K562 (cell line): ENCODE measurements at regions not wholly inside any gene's neighbourhood (a gene's known extent, or its start where the extent isn't known, plus 50 kb on each side); places are given as distances from the start of the nearest gene placed in this dataset.

Experiments
- ATAC-seq: fragments of 200-7000 bp; cut with Tn5 transposase; 3 replicates; pipeline ENCODE4 v1.9.1; 2020; ENCODE audit warnings: moderate library complexity
- BruUV-seq: library from RNA; stranded (reverse); fragments of 400-500 nt; replicated peaks from 2 replicates; lab custom pipeline; 2021; lab: Mats Ljungman, UMichigan
- CTCF ChIA-PET: fragments of 300-600 bp; formaldehyde crosslinking; extraction: SDS; loops from one replicate; lab custom pipeline; 2021; ENCODE audit warnings: low intra/inter-chr PET ratio; lab: Yijun Ruan, JAX
- POLR2A ChIA-PET: fragments of 300-600, 350-650 bp; sonication (Branson Sonifier 250); formaldehyde crosslinking; extraction: SDS; loops from one replicate; lab custom pipeline; 2021; ENCODE audit warnings: antibody characterized with exemption, inconsistent platforms; lab: Yijun Ruan, JAX
- DNase-seq, 4 experiments: peaks; one replicate each; pipeline versions ENCODE4 v3.0.0 to v3.0.0-alpha.2; 2011 to 2018; ENCODE audit warnings: low spot score in 3 of 4, mixed read lengths in 3 of 4; ENCODE audit errors: extremely low read depth in 1 of 4
- FAIRE-seq: peaks from 2 replicates; lab custom pipeline; 2011; peaks lifted over from hg19 to GRCh38; lab: Jason Lieb, UNC
- H2AFZ ChIP-seq: 2 replicates; pipeline ENCODE4 v1.6.0; 2011; ENCODE audit warnings: low read depth, low read length, control low read depth, inconsistent platforms
- H3K27ac ChIP-seq: fragments of 200-600 bp; 3 replicates; pipeline ENCODE4 v1.8.0; 2011; ENCODE audit warnings: low read depth, mild to moderate bottlenecking, control low read depth, inconsistent platforms, low read length, moderate library complexity, mixed read lengths; ENCODE audit errors: extremely low read depth
- H3K27me3 ChIP-seq, 2 experiments: fragments of 300-600 bp in 1 of 2; 2 replicates in 1 of 2; 3 replicates in 1 of 2; pipeline versions ENCODE4 v1.6.0 to v1.8.0; 2011; ENCODE audit warnings: inconsistent platforms in 2 of 2, low read length in 2 of 2, mild to moderate bottlenecking in 1 of 2, mixed read lengths in 1 of 2, moderate library complexity in 1 of 2; ENCODE audit not compliant: control insufficient read depth in 2 of 2, insufficient read depth in 2 of 2
- H3K36me3 ChIP-seq: fragments of 300-600 bp; 3 replicates; pipeline ENCODE4 v1.8.0; 2011; ENCODE audit warnings: mild to moderate bottlenecking, low read length, inconsistent platforms; ENCODE audit not compliant: control insufficient read depth, insufficient read depth
- H3K4me1 ChIP-seq, 2 experiments: fragments of 200-600 bp in 1 of 2; replicated peaks in 1 of 2; 2 replicates in 1 of 2; 3 replicates in 1 of 2; pipeline versions ENCODE4 v1.5.1 to v1.8.0; 2011; ENCODE audit warnings: inconsistent platforms in 2 of 2, low read length in 2 of 2, mild to moderate bottlenecking in 1 of 2, mixed read lengths in 1 of 2, moderate library complexity in 1 of 2; ENCODE audit not compliant: control insufficient read depth in 2 of 2, insufficient read depth in 2 of 2
- H3K4me2 ChIP-seq: 2 replicates; pipeline ENCODE4 v1.6.1; 2011; ENCODE audit warnings: low read length, control low read depth, inconsistent platforms, mixed read lengths; ENCODE audit not compliant: insufficient read depth
- H3K4me3 ChIP-seq: fragments of 200-600 bp; sonication (generic), shearing (Covaris generic); 2 replicates; pipeline ENCODE4 v1.5.1; 2016; ENCODE audit warnings: control low read depth, inconsistent platforms
- H3K79me2 ChIP-seq: fragments of 200-600 bp; 3 replicates; pipeline ENCODE4 v1.8.0; 2011; ENCODE audit warnings: low read length, inconsistent platforms; ENCODE audit not compliant: control insufficient read depth, insufficient read depth
- H3K9ac ChIP-seq, 2 experiments: 2 replicates each; pipeline versions ENCODE4 v1.6.0 to v1.6.1; 2011; ENCODE audit warnings: low read depth in 2 of 2, low read length in 2 of 2, control low read depth in 1 of 2, inconsistent platforms in 1 of 2, mild to moderate bottlenecking in 1 of 2, mixed read lengths in 1 of 2; ENCODE audit not compliant: insufficient read depth in 1 of 2
- H3K9me1 ChIP-seq: one replicate; pipeline ENCODE4 v1.6.0; 2011; ENCODE audit warnings: inconsistent platforms, mild to moderate bottlenecking, low read length, moderate library complexity; ENCODE audit not compliant: control insufficient read depth, insufficient read depth
- H3K9me3 ChIP-seq: replicated peaks from 2 replicates; pipeline ENCODE4 v1.5.1; 2011; ENCODE audit warnings: low read depth, low read length, inconsistent platforms; ENCODE audit not compliant: control insufficient read depth, insufficient read depth
- H4K20me1 ChIP-seq: replicated peaks from 2 replicates; pipeline ENCODE4 v1.6.1; 2011; ENCODE audit warnings: low read length, inconsistent platforms, mixed read lengths; ENCODE audit not compliant: control insufficient read depth, insufficient read depth
- AFF1 ChIP-seq, 2 experiments: fragments of 450-650 bp; IDR thresholded peaks; 2 replicates each; pipeline ENCODE4 v1.6.1; 2018; ENCODE audit warnings: mild to moderate bottlenecking in 2 of 2, low read depth in 1 of 2; ENCODE audit not compliant: partially characterized antibody in 2 of 2
- DMBX1 ChIP-seq: fragments of 250-450 bp; sonication (Bioruptor Pico); IDR thresholded peaks from 2 replicates; pipeline ENCODE4 v1.8.0; 2022; ENCODE audit warnings: inconsistent platforms, mild to moderate bottlenecking, moderate library complexity, borderline replicate concordance
- FOXA1 ChIP-seq: fragments of 450-650 bp; IDR thresholded peaks from 2 replicates; pipeline ENCODE4 v1.6.1; 2016; ENCODE audit warnings: mild to moderate bottlenecking, borderline replicate concordance
- NR2C2 ChIP-seq, 2 experiments: fragments of 200-800 bp in 1 of 2; sonication (Bioruptor generic) in 1 of 2; sonication (generic) in 1 of 2; formaldehyde crosslinking in 1 of 2; IDR thresholded peaks; 2 replicates each; pipeline versions ENCODE4 v1.6.1 to v1.8.0; 2016 to 2022; ENCODE audit warnings: mild to moderate bottlenecking in 1 of 2, missing compliant biosample characterization in 1 of 2, missing genetic modification characterization in 1 of 2, missing genetic modification reagents in 1 of 2
- PHB ChIP-seq: fragments of 250-450 bp; sonication (Bioruptor Pico); IDR thresholded peaks from 2 replicates; pipeline ENCODE4 v1.5.0; 2021
- RBM25 ChIP-seq: fragments of 200-400 bp; formaldehyde crosslinking; IDR thresholded peaks from 2 replicates; pipeline ENCODE4 v1.6.1; 2018; ENCODE audit warnings: low read length, low read depth, moderate library complexity; ENCODE audit not compliant: severe bottlenecking
- SPI1 ChIP-seq: IDR thresholded peaks from 2 replicates; pipeline ENCODE4 v1.6.1; 2011; ENCODE audit warnings: low read depth, low read length, control low read depth, borderline replicate concordance
- TEAD1 ChIP-seq, 2 experiments: fragments of 450-650 bp in 1 of 2; sonication (generic) in 1 of 2; formaldehyde crosslinking; IDR thresholded peaks; 2 replicates each; pipeline versions ENCODE4 v1.4.0 to v1.8.0; 2020 to 2022; ENCODE audit warnings: mild to moderate bottlenecking in 2 of 2, missing genetic modification reagents in 1 of 2
- ZNF347 ChIP-seq: fragments of 450-650 bp; formaldehyde crosslinking; IDR thresholded peaks from 2 replicates; pipeline ENCODE4 v1.4.0; 2020; ENCODE audit warnings: low read depth, mild to moderate bottlenecking, moderate library complexity
- WGBS: fragments of 100-300 bp; shearing (Covaris generic); methylation state at CpG from one replicate; pipeline ENCODE4 v1.1.6; 2016; ENCODE audit warnings: low coverage, mixed read lengths; ENCODE audit not compliant: insufficient coverage; ENCODE audit errors: missing lambda C conversion rate; 5-methylcytosine and 5-hydroxymethylcytosine counted together
- in situ Hi-C: fragments of 300-500 bp; cut with MboI; formaldehyde crosslinking; loops from 4 replicates; pipeline ENCODE4 v1.15.0; 2018; ENCODE audit warnings: inconsistent platforms, mixed read lengths
- intact Hi-C: fragments of 100-400 bp; cut with micrococcal nuclease; formaldehyde crosslinking; loops from 2 replicates; pipeline ENCODE4 v1.14.2; 2022

- POLR2A ChIA-PET, result no interaction called here
- no peak overlapping the region for H3K4me3 ChIP-seq
- H3K36me3 ChIP-seq, result no peaks in the 10 kb centered on the region
- 8% methylated on average over 3 of the region's 3 CpGs for WGBS
- no peak for TF ChIP-seq SPI1
- TF ChIP-seq DMBX1 (CRISPR knock-in tag), result no peak
- TF ChIP-seq RBM25, result no peak
- no peak for TF ChIP-seq AFF1 (IDR thresholded peaks at IDR 0.05; ENCODE audit: low read depth in 1 of 2, partially characterized antibody in 2 of 2)
- TF ChIP-seq FOXA1, result no peak
- TF ChIP-seq TEAD1 (CRISPR knock-in tag; IDR thresholded peaks at IDR 0.05), result no peak
- no peak for TF ChIP-seq NR2C2 (CRISPR knock-in tag; IDR thresholded peaks at IDR 0.05)
- TF ChIP-seq NR2C2 (tag; IDR thresholded peaks at IDR 0.05), result no peak
- no peak for TF ChIP-seq PHB (CRISPR knock-in tag)
- TF ChIP-seq ZNF347 (CRISPR knock-in tag), result no peak
- no peak for DNase-seq
- H2AFZ ChIP-seq, result no peak overlapping the region
- ATAC-seq, result no peak
- no peaks in the 10 kb centered on the region for H4K20me1 ChIP-seq
- H3K9ac ChIP-seq, result no peak overlapping the region
- H3K4me2 ChIP-seq, result no peak overlapping the region
- no peak overlapping the region for H3K27ac ChIP-seq
- no peaks in the 10 kb centered on the region for H3K4me1 ChIP-seq
- in situ Hi-C loops (no loop called here), intact Hi-C loops (no loop called here)
- no peaks in the 10 kb centered on the region for H3K27me3 ChIP-seq
- CTCF ChIA-PET, result no interaction called here
- no peaks in the 10 kb centered on the region for H3K9me1 ChIP-seq
- no TSS peak for BruUV-seq
- FAIRE-seq, result no peak
- no peaks in the 10 kb centered on the region for H3K79me2 ChIP-seq
- no peaks in the 10 kb centered on the region for H3K9me3 ChIP-seq
These were observed 1069.5 kb downstream of the TRHDE start for GRCh38 chr12:73341559-73342247.
